GM21447 (cell line): ENCODE measurements at regions not wholly inside any gene's neighbourhood (a gene's known extent, or its start where the extent isn't known, plus 50 kb on each side); places are given as distances from the start of the nearest gene placed in this dataset.
"Not testable (repeated sequence)": the region's sequence is repeated elsewhere in the genome, so short reads cannot be mapped to it uniquely, and the experiment has no call there.

Source experiments
- ATAC-seq: cut with Tn5 transposase; IDR thresholded peaks from one replicate; pipeline ENCODE4 v1.9.1; 2021; ENCODE audit not compliant: unreplicated experiment

- no peak for ATAC-seq
Measured at GRCh38 chr17:77036841-77037381, 103.9 kb upstream of the SEC14L1 start.

GRCh38 chr17:77037943-77038342 is 102.8 kb upstream of the SEC14L1 start:
- ATAC-seq = no peak

GRCh38 chr17:77038884-77039555 is 101.7 kb upstream of the SEC14L1 start:
- no peak for ATAC-seq

GRCh38 chr17:77042476-77043231 is 98.1 kb upstream of the SEC14L1 start:
- no peak for ATAC-seq

- ATAC-seq = no peak
Measured at GRCh38 chr17:77045441-77046041, 95.2 kb upstream of the SEC14L1 start.

GRCh38 chr17:77049440-77049839 is 91.3 kb upstream of the SEC14L1 start:
- no peak for ATAC-seq

- not testable (repeated sequence) for ATAC-seq
Measured at GRCh38 chr17:77050901-77051300, 89.9 kb upstream of the SEC14L1 start.

GRCh38 chr17:77054936-77055335 is 85.8 kb upstream of the SEC14L1 start:
- no peak for ATAC-seq

GRCh38 chr17:77055453-77055852 is 85.3 kb upstream of the SEC14L1 start:
- no peak for ATAC-seq

GRCh38 chr17:77058016-77058415 is 82.8 kb upstream of the SEC14L1 start:
- ATAC-seq = no peak

- ATAC-seq = no peak
Measured at GRCh38 chr17:77061669-77062068, 79.1 kb upstream of the SEC14L1 start.

- ATAC-seq = no peak
Measured at GRCh38 chr17:77064598-77064997, 76.2 kb upstream of the SEC14L1 start.

- no peak for ATAC-seq
Measured at GRCh38 chr17:77066165-77066564, 74.6 kb upstream of the SEC14L1 start.

GRCh38 chr17:77066726-77067409 is 73.9 kb upstream of the SEC14L1 start:
- not testable (repeated sequence) for ATAC-seq

GRCh38 chr17:77068915-77069314 is 71.9 kb upstream of the SEC14L1 start:
- no peak for ATAC-seq

GRCh38 chr17:77070888-77071279 is 69.9 kb upstream of the SEC14L1 start:
- no peak for ATAC-seq

GRCh38 chr17:77071925-77072490 is 68.8 kb upstream of the SEC14L1 start:
- no peak for ATAC-seq

GRCh38 chr17:77072670-77073069 is 68.1 kb upstream of the SEC14L1 start:
- ATAC-seq = no peak

GRCh38 chr17:77074681-77075080 is 66.1 kb upstream of the SEC14L1 start:
- no peak for ATAC-seq

GRCh38 chr17:77076124-77076830 is 64.5 kb upstream of the SEC14L1 start:
- no peak for ATAC-seq
